Brain microvascular endothelial cell (primary cell): ENCODE measurements at regions not wholly inside any gene's neighbourhood (a gene's known extent, or its start where the extent isn't known, plus 50 kb on each side); places are given as distances from the start of the nearest gene placed in this dataset.

Experiments used
- DNase-seq: peaks from one replicate; pipeline ENCODE4 v3.0.0-alpha.2; 2020
- H3K27ac ChIP-seq: fragments of 250-450 bp; sonication (Bioruptor Pico); 2 replicates; pipeline ENCODE4 v1.5.1; 2020; ENCODE audit warnings: mild to moderate bottlenecking, moderate library complexity
- H3K27me3 ChIP-seq: fragments of 250-450 bp; sonication (Bioruptor Pico); replicated peaks from 2 replicates; pipeline ENCODE4 v1.5.1; 2020; ENCODE audit warnings: mild to moderate bottlenecking
- H3K36me3 ChIP-seq: fragments of 250-450 bp; sonication (Bioruptor Pico); replicated peaks from 2 replicates; pipeline ENCODE4 v1.5.1; 2020; ENCODE audit warnings: mild to moderate bottlenecking
- H3K4me3 ChIP-seq: 2 replicates; pipeline ENCODE4 v1.5.1; 2011; ENCODE audit warnings: low read depth, mild to moderate bottlenecking, control low read depth, low read length, moderate library complexity
- in situ Hi-C: cut with HindIII; loops from 2 replicates; pipeline ENCODE4 v1.10.0; 2017; ENCODE audit warnings: low sequenced_read_pairs, low pct_ligation_motif_present
- TF ChIP-seq, protein P1 (sequence below): IDR thresholded peaks from 2 replicates; pipeline ENCODE4 v1.5.1; 2011; ENCODE audit warnings: low read depth, mild to moderate bottlenecking, moderate library complexity, low read length, control low read depth, inconsistent platforms; ENCODE audit errors: missing control alignments

- H3K4me3 ChIP-seq = no peak overlapping the region
- H3K27ac ChIP-seq = no peak overlapping the region
- H3K36me3 ChIP-seq = no peaks in the 10 kb centered on the region
- no peaks in the 10 kb centered on the region for H3K27me3 ChIP-seq
- in situ Hi-C loops = no loop called here
- DNase-seq = no peak
- TF ChIP-seq, protein P1, sequence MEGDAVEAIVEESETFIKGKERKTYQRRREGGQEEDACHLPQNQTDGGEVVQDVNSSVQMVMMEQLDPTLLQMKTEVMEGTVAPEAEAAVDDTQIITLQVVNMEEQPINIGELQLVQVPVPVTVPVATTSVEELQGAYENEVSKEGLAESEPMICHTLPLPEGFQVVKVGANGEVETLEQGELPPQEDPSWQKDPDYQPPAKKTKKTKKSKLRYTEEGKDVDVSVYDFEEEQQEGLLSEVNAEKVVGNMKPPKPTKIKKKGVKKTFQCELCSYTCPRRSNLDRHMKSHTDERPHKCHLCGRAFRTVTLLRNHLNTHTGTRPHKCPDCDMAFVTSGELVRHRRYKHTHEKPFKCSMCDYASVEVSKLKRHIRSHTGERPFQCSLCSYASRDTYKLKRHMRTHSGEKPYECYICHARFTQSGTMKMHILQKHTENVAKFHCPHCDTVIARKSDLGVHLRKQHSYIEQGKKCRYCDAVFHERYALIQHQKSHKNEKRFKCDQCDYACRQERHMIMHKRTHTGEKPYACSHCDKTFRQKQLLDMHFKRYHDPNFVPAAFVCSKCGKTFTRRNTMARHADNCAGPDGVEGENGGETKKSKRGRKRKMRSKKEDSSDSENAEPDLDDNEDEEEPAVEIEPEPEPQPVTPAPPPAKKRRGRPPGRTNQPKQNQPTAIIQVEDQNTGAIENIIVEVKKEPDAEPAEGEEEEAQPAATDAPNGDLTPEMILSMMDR = no peak
Measured at GRCh38 chr1:198966519-198966918, 327.7 kb downstream of the PTPRC start.

DNA sequence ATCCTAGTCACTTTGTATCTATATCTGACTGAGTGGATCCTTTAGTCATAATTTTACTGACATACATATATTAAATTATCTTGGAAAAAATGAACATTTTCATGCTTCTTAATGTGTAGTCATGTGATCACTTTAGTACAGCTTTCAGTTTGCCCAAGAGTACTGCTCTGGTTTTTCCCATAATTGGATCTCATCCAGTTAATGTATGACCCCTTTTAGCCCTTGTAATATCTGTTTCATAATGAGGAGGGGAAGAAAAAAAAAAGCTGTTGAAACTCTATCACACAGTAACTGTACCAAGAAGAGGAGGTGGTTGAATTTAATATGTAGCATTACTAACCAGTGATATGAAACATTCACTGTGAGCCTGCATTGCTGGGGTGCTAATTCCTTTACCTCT, 328.7 kb downstream of the PTPRC start:
- Histone ChIP-seq H3K4me3 (no peak overlapping the region), H3K27me3 (no peaks in the 10 kb centered on the region), H3K27ac (no peak overlapping the region), H3K36me3 (no peaks in the 10 kb centered on the region)
- in situ Hi-C loops = no loop called here
- TF ChIP-seq, protein P1 = no peak
- DNase-seq = no peak

- Histone ChIP-seq H3K27ac (no peak overlapping the region), H3K36me3 (no peaks in the 10 kb centered on the region), H3K27me3 (no peaks in the 10 kb centered on the region), H3K4me3 (no peak overlapping the region)
- DNase-seq = no peak
- TF ChIP-seq, protein P1 = no peak
- in situ Hi-C loops = no loop called here
Measured at GRCh38 chr1:198968866-198969265, 330.0 kb downstream of the PTPRC start.

DNA sequence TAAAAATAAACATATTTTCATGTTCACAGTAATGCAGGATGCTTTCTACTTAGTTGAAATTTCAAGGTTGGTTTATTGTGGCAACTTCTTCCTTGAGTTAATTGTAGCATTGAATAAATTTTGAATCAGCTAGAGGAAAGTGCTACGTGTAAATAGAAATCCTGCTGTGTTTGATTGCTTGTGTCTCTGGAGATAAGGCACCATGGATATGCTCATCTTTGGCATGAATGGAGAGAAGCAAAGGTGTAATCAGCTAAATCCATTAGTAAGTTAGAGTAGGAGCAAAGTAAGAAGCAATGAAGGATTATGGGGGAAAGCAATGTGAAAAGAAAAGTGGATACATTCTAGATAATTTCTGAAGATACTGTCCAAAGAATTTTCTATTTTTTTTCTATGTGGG, 331.1 kb downstream of the PTPRC start:
- TF ChIP-seq, protein P1 = no peak
- Histone ChIP-seq H3K27ac (no peak overlapping the region), H3K27me3 (no peaks in the 10 kb centered on the region), H3K4me3 (no peak overlapping the region), H3K36me3 (no peaks in the 10 kb centered on the region)
- DNase-seq = no peak
- in situ Hi-C loops = no loop called here

DNA sequence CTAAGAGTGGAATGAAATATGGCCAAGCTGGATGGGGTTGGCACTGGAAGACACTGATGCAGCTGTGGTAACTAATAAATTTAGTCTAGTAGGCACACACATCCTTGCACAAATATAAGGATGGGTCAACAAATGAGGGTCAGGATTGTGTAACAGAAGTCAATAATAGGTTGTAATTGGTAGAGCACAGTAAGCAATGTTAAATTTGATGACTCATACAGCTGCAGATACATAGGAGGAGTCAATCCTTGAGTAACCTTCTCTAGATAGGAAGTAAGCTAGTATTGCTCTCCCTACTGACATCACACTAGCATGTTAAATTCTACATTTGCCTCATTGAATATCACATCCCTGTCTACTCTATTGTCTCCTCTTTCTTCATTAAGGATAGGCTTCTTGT, 332.1 kb downstream of the PTPRC start:
- TF ChIP-seq, protein P1 = no peak
- Histone ChIP-seq H3K27ac (no peak overlapping the region), H3K36me3 (no peaks in the 10 kb centered on the region), H3K4me3 (no peak overlapping the region), H3K27me3 (no peaks in the 10 kb centered on the region)
- DNase-seq = no peak
- in situ Hi-C loops = no loop called here

GRCh38 chr1:198977909-198978308, 339.1 kb downstream of the PTPRC start:
- in situ Hi-C loops = no loop called here
- Histone ChIP-seq H3K27me3 (no peaks in the 10 kb centered on the region), H3K36me3 (no peaks in the 10 kb centered on the region), H3K27ac (no peak overlapping the region), H3K4me3 (no peak overlapping the region)
- no peak for DNase-seq
- TF ChIP-seq, protein P1 = no peak
